ENCODE measurements at regions not wholly inside any gene's neighbourhood (a gene's known extent, or its start where the extent isn't known, plus 50 kb on each side); places are given as distances from the start of the nearest gene placed in this dataset.

DNA sequence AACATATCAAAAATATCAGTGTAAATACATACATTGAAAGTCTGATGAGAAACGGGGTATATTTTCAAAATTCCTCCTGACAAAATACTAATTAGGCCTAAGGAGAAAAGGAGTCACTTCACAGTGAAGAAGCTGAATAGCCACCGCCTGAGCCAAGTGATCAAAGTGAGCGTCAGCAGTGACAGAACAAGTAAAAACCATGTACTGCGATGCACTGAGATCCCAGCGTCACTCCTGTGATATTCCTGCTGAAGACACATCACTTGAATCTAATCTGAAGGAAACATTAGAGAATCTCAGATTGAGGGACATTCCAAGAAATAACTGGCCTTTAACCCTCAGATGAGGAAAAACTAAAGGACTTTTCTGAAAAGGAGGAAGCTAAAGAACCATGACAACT is 285.3 kb downstream of the EN1 start:
- DNase-seq = no peak
- H3K4me3 Mint-ChIP-seq = no peak overlapping the region
- Histone ChIP-seq H3K9me3 (ENCODE audit: low read length) (no peaks in the 10 kb centered on the region), H3K4me3 (ENCODE audit: low read length) (no peak overlapping the region), H3K4me1 (ENCODE audit: insufficient read depth, low read length) (no peaks in the 10 kb centered on the region), H3K27me3 (ENCODE audit: insufficient read depth, low read length, poor library complexity, severe bottlenecking) (no peaks in the 10 kb centered on the region), H3K36me3 (ENCODE audit: insufficient read depth, low read length) (no peaks in the 10 kb centered on the region), H3K27ac (ENCODE audit: low read depth, low read length) (no peak overlapping the region)
- no peaks in the 10 kb centered on the region for H3K4me1 Mint-ChIP-seq
- H3K36me3 Mint-ChIP-seq = no peaks in the 10 kb centered on the region
- ChIA-PET CTCF (no interaction called here), POLR2A (no interaction called here)
- H3K9me3 Mint-ChIP-seq = no peaks in the 10 kb centered on the region
- peaks cover 6 to 18% of the 10 kb centered on the region in 2 donors for H3K27me3 Mint-ChIP-seq
- no peak overlapping the region for H3K27ac Mint-ChIP-seq

- no peak overlapping the region for H3K4me3 Mint-ChIP-seq
- Histone ChIP-seq H3K4me1 (ENCODE audit: insufficient read depth, low read length) (no peaks in the 10 kb centered on the region), H3K36me3 (ENCODE audit: insufficient read depth, low read length) (no peaks in the 10 kb centered on the region), H3K9me3 (ENCODE audit: low read length) (no peaks in the 10 kb centered on the region), H3K27ac (ENCODE audit: low read depth, low read length) (no peak overlapping the region), H3K4me3 (ENCODE audit: low read length) (no peak overlapping the region), H3K27me3 (ENCODE audit: insufficient read depth, low read length, poor library complexity, severe bottlenecking) (no peaks in the 10 kb centered on the region)
- ChIA-PET CTCF (no interaction called here), POLR2A (no interaction called here)
- no peaks in the 10 kb centered on the region for H3K4me1 Mint-ChIP-seq
- no peak for DNase-seq
- H3K36me3 Mint-ChIP-seq = no peaks in the 10 kb centered on the region
- peaks cover 0 to 4% (median 2%) of the 10 kb centered on the region in 5 donors for H3K9me3 Mint-ChIP-seq
- peak overlapping the region in 1 of 8 donors; percentile 44 for H3K27ac Mint-ChIP-seq
- peaks cover 3 to 19% of the 10 kb centered on the region in 2 donors for H3K27me3 Mint-ChIP-seq
Measured at GRCh38 chr2:118558846-118559245, 288.6 kb downstream of the EN1 start.

- Mint-ChIP-seq H3K4me3 (no peak overlapping the region), H3K4me1 (no peaks in the 10 kb centered on the region), H3K36me3 (no peaks in the 10 kb centered on the region), H3K27me3 (peaks cover 3 to 19% of the 10 kb centered on the region in 2 donors), H3K27ac (no peak overlapping the region), H3K9me3 (peaks cover 0 to 4% (median 2%) of the 10 kb centered on the region in 5 donors)
- ChIA-PET CTCF (no interaction called here), POLR2A (no interaction called here)
- Histone ChIP-seq H3K36me3 (ENCODE audit: insufficient read depth, low read length) (no peaks in the 10 kb centered on the region), H3K9me3 (ENCODE audit: low read length) (no peaks in the 10 kb centered on the region), H3K4me1 (ENCODE audit: insufficient read depth, low read length) (no peaks in the 10 kb centered on the region), H3K27me3 (ENCODE audit: insufficient read depth, low read length, poor library complexity, severe bottlenecking) (no peaks in the 10 kb centered on the region), H3K27ac (ENCODE audit: low read depth, low read length) (no peak overlapping the region), H3K4me3 (ENCODE audit: low read length) (no peak overlapping the region)
- no peak for DNase-seq
Measured at GRCh38 chr2:118557791-118558190, 289.7 kb downstream of the EN1 start.

GRCh38 chr2:118557016-118557415 is 290.4 kb downstream of the EN1 start:
- ChIA-PET CTCF (no interaction called here), POLR2A (no interaction called here)
- peaks cover 0 to 4% (median 2%) of the 10 kb centered on the region in 5 donors for H3K9me3 Mint-ChIP-seq
- no peaks in the 10 kb centered on the region for H3K4me1 Mint-ChIP-seq
- Histone ChIP-seq H3K4me3 (ENCODE audit: low read length) (no peak overlapping the region), H3K36me3 (ENCODE audit: insufficient read depth, low read length) (no peaks in the 10 kb centered on the region), H3K27ac (ENCODE audit: low read depth, low read length) (no peak overlapping the region), H3K9me3 (ENCODE audit: low read length) (no peaks in the 10 kb centered on the region), H3K27me3 (ENCODE audit: insufficient read depth, low read length, poor library complexity, severe bottlenecking) (no peaks in the 10 kb centered on the region), H3K4me1 (ENCODE audit: insufficient read depth, low read length) (no peaks in the 10 kb centered on the region)
- peaks cover 3 to 17% of the 10 kb centered on the region in 2 donors for H3K27me3 Mint-ChIP-seq
- no peaks in the 10 kb centered on the region for H3K36me3 Mint-ChIP-seq
- no peak overlapping the region for H3K4me3 Mint-ChIP-seq
- no peak overlapping the region for H3K27ac Mint-ChIP-seq
- no peak for DNase-seq

DNA sequence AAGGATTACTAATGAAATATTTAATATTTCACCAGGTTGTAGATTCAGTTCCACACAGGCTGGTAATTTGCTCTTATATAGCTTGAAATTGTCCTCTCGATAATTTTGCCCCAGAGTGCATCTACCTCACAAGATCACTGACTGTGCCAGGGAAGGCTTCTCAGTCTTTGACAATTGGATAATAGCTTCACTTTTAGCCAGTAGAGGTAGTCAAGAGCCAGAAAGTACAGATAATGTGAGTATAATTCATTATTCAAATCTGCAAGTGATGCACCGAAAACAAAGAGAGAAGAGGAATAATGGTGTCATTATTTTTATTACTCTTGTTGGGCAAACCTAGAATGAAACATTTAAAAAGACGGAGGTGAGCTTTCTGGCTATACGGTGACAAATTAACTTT is 292.8 kb downstream of the EN1 start:
- peaks cover 0 to 4% (median 2%) of the 10 kb centered on the region in 5 donors for H3K9me3 Mint-ChIP-seq
- Histone ChIP-seq H3K27me3 (ENCODE audit: insufficient read depth, low read length, poor library complexity, severe bottlenecking) (no peaks in the 10 kb centered on the region), H3K9me3 (ENCODE audit: low read length) (no peaks in the 10 kb centered on the region), H3K4me3 (ENCODE audit: low read length) (no peak overlapping the region), H3K27ac (ENCODE audit: low read depth, low read length) (no peak overlapping the region), H3K36me3 (ENCODE audit: insufficient read depth, low read length) (no peaks in the 10 kb centered on the region), H3K4me1 (ENCODE audit: insufficient read depth, low read length) (no peaks in the 10 kb centered on the region)
- DNase-seq = no peak
- H3K27ac Mint-ChIP-seq = no peak overlapping the region
- no peaks in the 10 kb centered on the region for H3K36me3 Mint-ChIP-seq
- POLR2A ChIA-PET = no interaction called here
- H3K4me3 Mint-ChIP-seq = no peak overlapping the region
- CTCF ChIA-PET = no interaction called here
- peaks cover 2 to 10% of the 10 kb centered on the region in 2 donors for H3K27me3 Mint-ChIP-seq
- no peaks in the 10 kb centered on the region for H3K4me1 Mint-ChIP-seq

DNA sequence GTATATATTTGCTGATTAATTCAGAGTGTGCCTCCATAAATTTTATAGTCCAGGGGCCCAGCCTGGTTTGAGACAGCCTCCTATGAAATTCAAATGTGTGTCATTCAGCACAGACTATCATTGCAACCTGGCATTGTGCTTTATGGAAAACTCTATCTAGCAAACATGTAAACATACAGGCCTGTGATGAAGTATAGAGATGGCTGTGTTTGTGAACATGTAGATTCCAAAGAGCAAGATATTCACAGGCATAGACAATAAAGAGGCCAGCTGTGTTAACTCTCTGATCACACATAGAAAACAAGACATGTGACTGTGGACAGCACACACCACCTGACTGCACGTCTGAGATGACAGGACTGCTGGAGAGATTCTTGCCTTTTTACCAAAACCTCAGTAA is 297.9 kb downstream of the EN1 start:
- ChIA-PET POLR2A (no interaction called here), CTCF (no interaction called here)
- Histone ChIP-seq H3K36me3 (ENCODE audit: insufficient read depth, low read length) (no peaks in the 10 kb centered on the region), H3K4me3 (ENCODE audit: low read length) (no peak overlapping the region), H3K27ac (ENCODE audit: low read depth, low read length) (no peak overlapping the region), H3K9me3 (ENCODE audit: low read length) (no peaks in the 10 kb centered on the region), H3K27me3 (ENCODE audit: insufficient read depth, low read length, poor library complexity, severe bottlenecking) (no peaks in the 10 kb centered on the region), H3K4me1 (ENCODE audit: insufficient read depth, low read length) (no peaks in the 10 kb centered on the region)
- H3K27ac Mint-ChIP-seq = no peak overlapping the region
- H3K36me3 Mint-ChIP-seq = no peaks in the 10 kb centered on the region
- H3K4me1 Mint-ChIP-seq = no peaks in the 10 kb centered on the region
- H3K9me3 Mint-ChIP-seq = peaks cover 0 to 6% (median 0%) of the 10 kb centered on the region in 5 donors
- H3K27me3 Mint-ChIP-seq = peaks cover 0 to 1% of the 10 kb centered on the region in 2 donors
- no peak for DNase-seq
- no peak overlapping the region for H3K4me3 Mint-ChIP-seq

DNA sequence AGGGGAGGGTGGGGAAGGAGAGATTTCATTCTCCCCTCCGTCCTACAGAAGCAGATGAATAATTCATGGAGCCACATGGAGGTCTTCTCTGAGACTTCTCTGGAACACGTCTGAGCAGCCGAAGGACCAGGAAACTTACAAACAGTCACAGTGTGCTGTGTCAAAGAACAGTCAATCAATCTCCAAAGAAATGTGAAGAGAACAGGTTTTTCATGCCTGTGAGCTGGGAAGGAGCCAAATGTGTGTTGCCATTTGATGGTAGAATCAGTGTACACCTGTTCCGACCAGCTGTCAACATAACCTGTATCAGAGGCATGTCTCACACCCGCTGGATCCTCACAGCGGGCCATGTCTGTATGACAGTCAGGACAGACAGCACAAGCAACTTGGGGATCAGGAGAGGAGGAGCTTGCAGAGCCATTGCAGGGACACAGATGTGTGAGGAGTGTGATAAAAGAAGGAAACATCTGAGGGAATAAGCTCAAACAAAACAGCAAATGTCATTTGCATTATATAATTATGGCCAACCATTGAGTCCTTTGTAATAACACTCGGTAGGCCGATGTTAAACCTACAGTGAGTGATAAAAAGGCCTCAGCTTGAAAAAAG is 298.5 kb downstream of the EN1 start:
- H3K27ac Mint-ChIP-seq = no peak overlapping the region
- ChIA-PET CTCF (no interaction called here), POLR2A (no interaction called here)
- no peak overlapping the region for H3K4me3 Mint-ChIP-seq
- Histone ChIP-seq H3K9me3 (ENCODE audit: low read length) (no peaks in the 10 kb centered on the region), H3K4me1 (ENCODE audit: insufficient read depth, low read length) (no peaks in the 10 kb centered on the region), H3K27ac (ENCODE audit: low read depth, low read length) (no peak overlapping the region), H3K4me3 (ENCODE audit: low read length) (no peak overlapping the region), H3K27me3 (ENCODE audit: insufficient read depth, low read length, poor library complexity, severe bottlenecking) (no peaks in the 10 kb centered on the region), H3K36me3 (ENCODE audit: insufficient read depth, low read length) (no peaks in the 10 kb centered on the region)
- peaks cover 0 to 1% of the 10 kb centered on the region in 2 donors for H3K27me3 Mint-ChIP-seq
- DNase-seq = no peak
- peaks cover 0 to 4% (median 0%) of the 10 kb centered on the region in 5 donors for H3K9me3 Mint-ChIP-seq
- H3K4me1 Mint-ChIP-seq = no peaks in the 10 kb centered on the region
- no peaks in the 10 kb centered on the region for H3K36me3 Mint-ChIP-seq

DNA sequence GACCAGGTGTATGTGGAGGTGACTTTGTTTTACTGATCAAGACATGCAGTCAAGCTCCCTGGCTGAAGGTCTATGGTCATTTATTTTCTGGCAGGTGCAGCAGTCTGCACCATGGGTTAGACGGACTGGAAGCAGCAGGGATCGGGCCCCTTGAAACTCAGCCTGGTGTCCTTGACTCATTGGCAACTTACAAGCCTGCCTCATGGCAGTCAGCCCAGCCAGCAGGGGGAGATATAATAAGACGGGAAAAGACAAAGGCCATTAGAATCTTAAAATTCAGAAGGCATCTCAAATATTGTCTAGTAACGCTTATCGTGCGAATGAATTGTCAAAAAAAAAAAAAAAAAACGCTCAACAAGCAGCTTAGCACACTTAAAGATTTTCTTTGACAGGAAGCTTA is 308.2 kb downstream of the EN1 start:
- Histone ChIP-seq H3K4me1 (ENCODE audit: insufficient read depth, low read length) (no peaks in the 10 kb centered on the region), H3K27me3 (ENCODE audit: insufficient read depth, low read length, poor library complexity, severe bottlenecking) (peaks cover 4% of the 10 kb centered on the region), H3K4me3 (ENCODE audit: low read length) (no peak overlapping the region), H3K9me3 (ENCODE audit: low read length) (no peaks in the 10 kb centered on the region), H3K27ac (ENCODE audit: low read depth, low read length) (no peak overlapping the region), H3K36me3 (ENCODE audit: insufficient read depth, low read length) (no peaks in the 10 kb centered on the region)
- no peak overlapping the region for H3K4me3 Mint-ChIP-seq
- POLR2A ChIA-PET = no interaction called here
- no peak overlapping the region for H3K27ac Mint-ChIP-seq
- no peaks in the 10 kb centered on the region for H3K4me1 Mint-ChIP-seq
- CTCF ChIA-PET = no interaction called here
- DNase-seq = no peak
- peaks cover 0 to 2% of the 10 kb centered on the region in 2 donors for H3K27me3 Mint-ChIP-seq
- H3K36me3 Mint-ChIP-seq = no peaks in the 10 kb centered on the region
- peaks cover 0 to 2% (median 0%) of the 10 kb centered on the region in 5 donors for H3K9me3 Mint-ChIP-seq

- no peak overlapping the region for H3K4me3 ChIP-seq (ENCODE audit: low read length)
- CTCF ChIA-PET = no interaction called here
- DNase-seq = no peak
- POLR2A ChIA-PET = no interaction called here
- no peaks in the 10 kb centered on the region for H3K36me3 Mint-ChIP-seq
- H3K27me3 ChIP-seq (ENCODE audit: insufficient read depth, low read length, poor library complexity, severe bottlenecking) = no peaks in the 10 kb centered on the region
- no peaks in the 10 kb centered on the region for H3K9me3 Mint-ChIP-seq
- H3K4me1 Mint-ChIP-seq = no peaks in the 10 kb centered on the region
- H3K27me3 Mint-ChIP-seq = peaks cover 0 to 1% of the 10 kb centered on the region in 2 donors
- H3K4me1 ChIP-seq (ENCODE audit: insufficient read depth, low read length) = no peaks in the 10 kb centered on the region
- H3K36me3 ChIP-seq (ENCODE audit: insufficient read depth, low read length) = no peaks in the 10 kb centered on the region
- H3K9me3 ChIP-seq (ENCODE audit: low read length) = no peaks in the 10 kb centered on the region
- no peak overlapping the region for H3K27ac ChIP-seq (ENCODE audit: low read depth, low read length)
- H3K27ac Mint-ChIP-seq = no peak overlapping the region
- no peak overlapping the region for H3K4me3 Mint-ChIP-seq
Measured at GRCh38 chr2:118536306-118536705, 311.1 kb downstream of the EN1 start.
